ENCODE measurements at regions not wholly inside any gene's neighbourhood (a gene's known extent, or its start where the extent isn't known, plus 50 kb on each side); places are given as distances from the start of the nearest gene placed in this dataset.

GRCh38 chr2:206855585-206856433 lies 83.5 kb upstream of the CPO start:
- TF ChIP-seq CTCF (IDR thresholded peaks at IDR 0.05; ENCODE audit: low read depth, low read length, missing control alignments) = no peak
- in situ Hi-C loops (cut with HindIII; ENCODE audit: low pct_ligation_motif_present, low sequenced_read_pairs) = no loop called here
- Histone ChIP-seq H3K36me3 (replicated peaks) (no peaks in the 10 kb centered on the region), H3K27me3 (replicated peaks) (no peaks in the 10 kb centered on the region), H3K4me3 (ENCODE audit: low read depth, low read length) (no peak overlapping the region), H3K27ac (no peak overlapping the region)
- DNase-seq = no peak

- no peaks in the 10 kb centered on the region for H3K27me3 ChIP-seq (replicated peaks)
- TF ChIP-seq CTCF (IDR thresholded peaks at IDR 0.05; ENCODE audit: low read depth, low read length, missing control alignments) = no peak
- peak; percentile 73 for DNase-seq
- H3K36me3 ChIP-seq (replicated peaks) = no peaks in the 10 kb centered on the region
- H3K4me3 ChIP-seq (ENCODE audit: low read depth, low read length) = no peak overlapping the region
- in situ Hi-C loops (cut with HindIII; ENCODE audit: low pct_ligation_motif_present, low sequenced_read_pairs) = no loop called here
- no peak overlapping the region for H3K27ac ChIP-seq
Observed at GRCh38 chr2:206856513-206856912, 82.8 kb upstream of the CPO start.

GRCh38 chr2:206858687-206859329 lies 80.5 kb upstream of the CPO start:
- H3K36me3 ChIP-seq (replicated peaks) = no peaks in the 10 kb centered on the region
- no peak for DNase-seq
- no peak overlapping the region for H3K4me3 ChIP-seq (ENCODE audit: low read depth, low read length)
- in situ Hi-C loops (cut with HindIII; ENCODE audit: low pct_ligation_motif_present, low sequenced_read_pairs) = no loop called here
- no peaks in the 10 kb centered on the region for H3K27me3 ChIP-seq (replicated peaks)
- TF ChIP-seq CTCF (IDR thresholded peaks at IDR 0.05; ENCODE audit: low read depth, low read length, missing control alignments) = no peak
- no peak overlapping the region for H3K27ac ChIP-seq

- no peak overlapping the region for H3K27ac ChIP-seq
- DNase-seq = no peak
- no peak for TF ChIP-seq CTCF (IDR thresholded peaks at IDR 0.05; ENCODE audit: low read depth, low read length, missing control alignments)
Observed at GRCh38 chr2:206859330-206859739, 80.0 kb upstream of the CPO start.

GRCh38 chr2:206863196-206863595 lies 76.1 kb upstream of the CPO start:
- no peak for TF ChIP-seq CTCF (IDR thresholded peaks at IDR 0.05; ENCODE audit: low read depth, low read length, missing control alignments)
- DNase-seq = no peak
- no peak overlapping the region for H3K4me3 ChIP-seq (ENCODE audit: low read depth, low read length)
- in situ Hi-C loops (cut with HindIII; ENCODE audit: low pct_ligation_motif_present, low sequenced_read_pairs) = no loop called here
- H3K36me3 ChIP-seq (replicated peaks) = no peaks in the 10 kb centered on the region
- no peak overlapping the region for H3K27ac ChIP-seq
- H3K27me3 ChIP-seq (replicated peaks) = no peaks in the 10 kb centered on the region

More at GRCh38 chr2:206859330-206859739, 80.0 kb upstream of the CPO start:
- H3K36me3 ChIP-seq (replicated peaks) = no peaks in the 10 kb centered on the region
- no peak overlapping the region for H3K4me3 ChIP-seq (ENCODE audit: low read depth, low read length)
- H3K27me3 ChIP-seq (replicated peaks) = no peaks in the 10 kb centered on the region
- in situ Hi-C loops (cut with HindIII; ENCODE audit: low pct_ligation_motif_present, low sequenced_read_pairs) = no loop called here

Measured in brain microvascular endothelial cell (primary cell).